HG02938 (cell line): ENCODE measurements at regions not wholly inside any gene's neighbourhood (a gene's known extent, or its start where the extent isn't known, plus 50 kb on each side); places are given as distances from the start of the nearest gene placed in this dataset.
"Not testable (repeated sequence)": the region's sequence is repeated elsewhere in the genome, so short reads cannot be mapped to it uniquely, and the experiment has no call there.

Experiments
- ATAC-seq: cut with Tn5 transposase; IDR thresholded peaks from one replicate; pipeline ENCODE4 v1.9.1; 2021; ENCODE audit warnings: mild to moderate bottlenecking, moderate library complexity; ENCODE audit not compliant: unreplicated experiment

DNA sequence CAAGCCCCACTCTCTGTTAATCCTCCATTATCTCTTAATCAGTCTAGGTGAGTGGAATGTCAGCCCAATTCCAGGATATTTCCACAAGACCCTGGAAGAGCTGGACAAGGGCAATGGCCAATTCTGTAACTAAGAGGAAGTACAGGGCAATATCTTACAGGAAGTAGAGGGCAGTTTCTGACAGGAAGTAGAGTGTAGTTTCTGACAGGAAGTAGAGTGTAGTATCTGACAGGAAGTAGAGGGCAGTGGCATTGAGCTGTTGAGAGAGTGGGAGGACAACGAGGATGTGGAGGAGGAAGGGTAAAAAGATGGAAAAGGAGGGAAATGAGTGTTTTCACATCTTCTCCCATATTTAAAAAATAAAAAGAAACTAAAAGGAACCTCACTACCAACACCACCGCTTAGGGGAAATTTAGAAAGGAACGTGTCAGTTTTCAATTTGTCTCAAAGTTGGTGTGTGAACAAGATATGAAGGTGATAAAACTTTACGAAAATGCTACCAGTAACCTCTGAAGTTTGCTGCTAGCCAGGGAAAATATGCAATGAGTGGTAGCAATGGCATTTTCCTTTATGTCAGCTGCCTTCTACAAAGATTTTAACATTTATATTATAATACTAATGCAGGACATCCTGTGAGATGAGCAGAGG lies 430.9 kb upstream of the HNRNPA3 start:
- no peak for ATAC-seq

DNA sequence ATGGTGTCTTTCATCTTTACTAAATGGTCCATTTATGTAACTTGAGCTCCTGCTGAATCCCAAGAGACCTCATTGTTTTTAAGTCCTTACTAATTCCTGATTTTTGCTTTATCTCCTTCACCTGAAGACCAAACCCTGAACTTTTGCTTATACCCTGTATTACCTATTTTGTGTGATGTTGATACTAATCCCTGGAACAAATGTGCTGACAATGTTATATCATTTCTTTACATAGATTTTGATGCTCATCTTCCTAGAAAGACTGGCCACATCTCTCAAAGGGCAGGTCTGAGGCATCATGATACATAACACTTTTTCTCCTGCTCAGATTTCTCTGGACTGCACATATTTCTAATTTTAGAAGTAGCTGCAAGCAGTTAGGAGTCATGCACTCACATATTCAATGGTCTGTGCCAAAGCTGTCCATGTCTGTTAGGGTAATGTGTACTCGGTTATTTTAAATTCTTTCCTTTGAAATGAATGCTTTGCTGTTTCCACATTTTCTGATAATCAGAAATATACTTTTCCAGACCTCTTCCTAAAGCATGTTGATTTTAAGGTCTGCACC lies 427.9 kb upstream of the HNRNPA3 start:
- no peak for ATAC-seq

DNA sequence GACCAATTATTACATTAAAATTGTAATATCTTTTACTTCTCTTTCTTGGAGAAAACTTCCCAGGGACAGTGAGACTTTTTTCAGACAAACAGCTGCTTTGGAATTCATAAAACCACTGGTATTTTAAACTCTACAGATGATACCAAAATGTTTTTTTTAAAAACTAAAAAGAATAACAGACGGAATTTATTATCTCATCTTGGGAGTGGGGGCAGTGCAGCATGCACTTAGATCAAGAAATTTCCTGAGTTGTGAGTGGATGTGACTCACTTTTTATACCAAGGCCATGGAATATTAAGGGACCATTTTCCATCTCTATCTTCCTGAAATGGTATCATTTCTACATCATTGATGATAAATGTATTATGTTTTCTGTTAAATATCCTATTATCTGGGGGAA lies 422.8 kb upstream of the HNRNPA3 start:
- ATAC-seq = no peak

DNA sequence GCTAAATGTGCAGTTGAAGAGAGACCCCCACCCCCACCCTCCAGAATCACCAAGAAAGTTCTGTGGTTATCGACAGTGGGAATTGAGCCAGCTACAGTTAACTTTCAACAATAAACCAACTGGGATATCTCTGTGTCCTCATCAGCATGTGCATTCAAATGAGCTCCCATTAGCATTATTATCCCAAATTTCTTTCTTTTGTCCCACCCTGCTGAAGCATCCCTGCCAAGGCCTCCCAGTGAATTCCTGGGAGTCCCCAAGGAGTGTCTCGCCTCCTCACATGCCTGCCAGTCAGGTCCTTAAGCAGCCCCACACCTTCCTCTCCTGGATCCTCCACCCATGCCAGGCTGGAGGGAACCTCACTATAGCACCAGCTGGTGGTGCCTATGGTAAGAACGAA lies 422.1 kb upstream of the HNRNPA3 start:
- no peak for ATAC-seq

DNA sequence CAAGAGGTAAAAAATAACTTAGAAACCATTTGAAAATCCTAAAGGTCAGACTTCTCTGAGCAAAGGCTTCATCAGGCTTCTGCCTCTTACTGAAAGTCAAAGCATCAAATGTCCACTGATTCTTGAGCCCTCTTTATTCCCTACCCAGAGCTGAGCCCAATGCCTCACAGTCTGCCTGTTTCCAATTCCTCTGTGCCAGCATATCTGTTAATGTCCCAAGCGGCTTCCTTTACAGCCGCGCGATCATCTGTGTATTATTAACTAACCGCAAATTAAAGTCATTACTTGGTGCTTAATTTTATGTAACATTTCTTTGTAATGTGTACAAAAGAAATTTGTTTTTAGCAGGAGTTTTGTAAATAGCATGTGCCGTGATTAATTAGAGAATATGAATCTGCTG lies 418.8 kb upstream of the HNRNPA3 start:
- no peak for ATAC-seq

DNA sequence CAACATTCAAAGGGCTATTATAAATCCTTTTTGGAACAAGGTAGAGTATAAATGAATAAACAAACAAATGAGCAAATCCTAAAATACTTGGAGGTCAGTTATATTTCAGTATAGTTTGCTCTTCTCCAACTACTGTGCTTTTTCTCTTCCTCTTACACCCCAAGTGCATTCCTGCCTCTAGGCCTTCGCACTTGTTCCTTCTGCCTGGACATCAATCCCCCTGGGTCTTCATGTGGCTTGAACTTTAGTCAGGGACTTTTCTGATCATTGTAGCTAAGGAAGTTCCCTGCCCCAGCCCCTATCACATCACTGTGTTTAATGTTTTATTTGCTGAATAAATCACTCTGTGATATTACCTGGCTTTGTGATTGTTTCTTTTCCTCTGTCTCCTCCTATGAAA lies 418.2 kb upstream of the HNRNPA3 start:
- ATAC-seq = no peak

DNA sequence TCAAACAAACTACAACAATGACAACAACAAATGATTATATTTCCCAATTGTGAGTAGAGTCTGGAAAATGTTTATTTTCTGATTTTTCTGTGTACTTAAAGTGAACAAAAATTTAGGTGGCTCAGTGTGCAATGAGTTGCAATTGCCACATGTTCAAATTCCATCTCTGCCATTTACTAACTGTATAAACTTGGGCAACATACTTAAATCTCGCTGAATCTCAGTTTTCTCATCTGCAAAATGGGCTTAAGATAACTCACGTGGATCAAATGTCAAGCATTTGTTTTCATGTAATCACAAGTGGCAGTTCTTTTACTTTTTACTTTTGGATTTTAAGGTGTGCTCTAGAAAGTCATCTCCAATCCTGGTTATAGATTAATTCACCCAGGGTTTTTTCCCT lies 416.8 kb upstream of the HNRNPA3 start:
- ATAC-seq = no peak

DNA sequence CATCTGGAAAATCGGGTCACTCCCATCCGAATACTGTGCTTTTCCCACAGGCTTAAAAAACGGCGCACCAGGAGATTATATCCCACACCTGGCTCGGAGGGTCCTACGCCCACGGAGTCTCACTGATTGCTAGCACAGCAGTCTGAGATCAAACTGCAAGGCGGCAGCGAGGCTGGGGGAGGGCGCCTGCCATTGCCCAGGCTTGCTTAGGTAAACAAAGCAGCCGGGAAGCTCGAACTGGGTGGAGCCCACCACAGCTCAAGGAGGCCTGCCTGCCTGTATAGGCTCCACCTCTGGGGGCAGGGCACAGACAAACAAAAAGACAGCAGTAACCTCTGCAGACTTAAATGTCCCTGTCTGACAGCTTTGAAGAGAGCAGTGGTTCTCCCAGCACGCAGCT lies 415.9 kb upstream of the HNRNPA3 start:
- ATAC-seq = not testable (repeated sequence)

DNA sequence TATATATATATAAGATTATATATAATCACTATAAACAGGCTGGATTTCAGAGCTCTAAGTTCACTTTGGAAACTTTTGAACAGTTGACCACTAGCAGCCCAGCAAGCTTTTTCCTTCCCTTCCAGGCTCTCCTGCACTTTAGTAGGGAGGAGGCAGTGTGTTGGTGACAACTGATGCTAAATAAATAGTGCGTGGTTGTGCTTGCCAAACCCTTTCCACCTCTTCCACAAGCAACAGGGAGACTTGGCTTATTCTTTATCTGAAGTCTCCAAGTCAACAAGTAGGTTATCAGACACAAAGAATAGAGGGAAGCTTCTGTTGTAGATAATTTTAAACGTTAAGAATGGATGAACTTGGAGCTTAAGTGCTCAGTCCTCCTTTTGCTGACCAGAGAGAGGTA lies 408.2 kb upstream of the HNRNPA3 start:
- ATAC-seq = no peak

DNA sequence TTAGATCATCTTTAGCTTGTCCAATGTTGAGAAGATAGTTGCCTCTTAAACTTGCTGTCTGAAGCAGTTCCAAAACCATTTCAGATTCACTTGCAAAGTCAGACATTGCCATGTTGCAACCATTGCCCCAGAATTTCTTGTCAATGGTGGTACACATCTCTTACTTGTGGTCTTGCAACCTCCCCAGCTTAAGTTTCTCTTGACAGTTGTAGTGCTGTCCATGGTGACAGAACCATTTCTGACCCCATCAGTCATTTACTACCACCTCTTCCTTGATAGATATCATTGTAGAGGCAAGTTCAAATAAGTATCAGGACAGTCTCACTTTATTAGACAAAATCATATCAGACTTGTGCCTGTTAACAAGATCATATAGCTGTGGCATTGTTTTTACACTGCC lies 407.2 kb upstream of the HNRNPA3 start:
- ATAC-seq = no peak

DNA sequence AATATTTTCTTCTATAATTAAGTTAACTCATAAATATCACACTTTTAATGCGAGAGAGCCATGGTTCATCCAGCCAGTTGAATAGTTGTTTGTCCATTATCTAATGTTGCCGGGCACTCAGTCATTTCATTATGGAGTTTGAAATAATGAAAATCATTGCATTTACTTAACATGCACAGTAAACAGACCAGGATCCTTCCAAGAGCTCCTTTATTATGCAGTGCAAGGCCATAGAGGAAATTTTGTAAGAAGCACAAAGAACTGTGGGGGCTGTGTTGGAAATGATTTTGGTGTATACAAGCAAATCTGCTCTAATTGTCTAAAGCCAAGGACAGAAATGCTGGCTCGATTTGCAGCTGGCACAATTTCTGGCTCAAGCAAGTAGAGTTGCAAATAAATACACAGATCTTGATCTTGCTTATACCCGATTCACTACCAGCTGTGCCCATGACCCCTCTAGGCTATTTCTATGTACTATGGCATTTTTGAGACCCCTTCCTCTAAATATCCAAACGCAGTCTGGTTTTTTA lies 400.3 kb upstream of the HNRNPA3 start:
- ATAC-seq = no peak

DNA sequence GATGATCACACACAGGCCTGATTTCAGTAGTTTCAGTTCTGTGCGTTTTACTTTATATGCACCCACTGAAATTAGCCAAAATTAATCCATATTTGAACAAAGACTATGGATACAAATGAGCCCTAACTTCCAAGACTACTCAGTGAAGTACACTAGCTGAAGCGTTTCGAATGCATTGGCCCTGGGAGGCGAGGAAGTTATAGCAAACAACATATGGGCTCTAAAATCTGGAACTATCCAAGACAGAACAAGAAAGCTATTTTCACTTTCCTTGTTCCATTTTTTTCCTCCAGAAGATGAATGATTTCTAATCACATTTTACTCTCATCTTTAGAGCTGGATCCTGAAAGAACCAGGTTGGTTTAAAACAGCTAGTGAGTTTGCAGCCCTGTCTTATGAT lies 399.4 kb upstream of the HNRNPA3 start:
- ATAC-seq = no peak

DNA sequence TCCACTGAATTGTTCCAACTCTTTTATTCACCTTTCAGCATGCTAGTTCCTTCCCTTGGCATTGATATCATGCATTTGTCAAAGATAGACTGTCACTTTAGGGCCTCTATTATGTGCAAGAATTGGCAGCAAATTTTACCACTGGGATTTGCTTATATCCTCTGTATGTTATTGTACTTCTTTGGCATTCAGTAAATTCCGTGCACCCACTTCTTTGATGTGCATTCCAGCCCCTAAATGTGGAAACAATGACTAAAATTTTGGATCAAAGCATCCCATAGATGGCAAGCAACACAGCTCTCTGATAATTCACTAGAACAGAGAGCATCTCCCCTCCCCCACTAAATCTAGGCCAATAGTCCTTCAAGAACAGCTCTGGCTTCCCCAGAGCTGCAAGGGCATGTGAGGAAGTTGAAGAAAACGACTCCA lies 399.0 kb upstream of the HNRNPA3 start:
- ATAC-seq = no peak

DNA sequence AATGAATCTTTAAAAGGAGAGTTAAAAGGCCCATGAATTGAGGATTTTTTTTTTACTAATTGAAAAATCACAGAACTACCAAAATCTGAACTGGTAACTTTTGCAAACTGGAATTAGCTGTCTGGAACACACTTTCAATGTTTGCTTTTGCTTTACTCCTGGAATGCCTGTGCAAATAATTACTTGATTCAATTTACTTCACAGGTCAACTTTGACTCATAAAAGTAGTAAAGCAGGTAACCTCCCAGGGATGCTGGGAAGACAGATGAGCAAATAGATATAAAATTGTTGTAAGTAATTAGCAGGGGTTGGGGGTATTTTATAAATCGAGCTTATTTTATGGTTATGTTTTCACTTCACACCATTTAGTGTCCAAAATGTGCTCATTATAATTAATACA lies 398.3 kb upstream of the HNRNPA3 start:
- ATAC-seq = no peak

DNA sequence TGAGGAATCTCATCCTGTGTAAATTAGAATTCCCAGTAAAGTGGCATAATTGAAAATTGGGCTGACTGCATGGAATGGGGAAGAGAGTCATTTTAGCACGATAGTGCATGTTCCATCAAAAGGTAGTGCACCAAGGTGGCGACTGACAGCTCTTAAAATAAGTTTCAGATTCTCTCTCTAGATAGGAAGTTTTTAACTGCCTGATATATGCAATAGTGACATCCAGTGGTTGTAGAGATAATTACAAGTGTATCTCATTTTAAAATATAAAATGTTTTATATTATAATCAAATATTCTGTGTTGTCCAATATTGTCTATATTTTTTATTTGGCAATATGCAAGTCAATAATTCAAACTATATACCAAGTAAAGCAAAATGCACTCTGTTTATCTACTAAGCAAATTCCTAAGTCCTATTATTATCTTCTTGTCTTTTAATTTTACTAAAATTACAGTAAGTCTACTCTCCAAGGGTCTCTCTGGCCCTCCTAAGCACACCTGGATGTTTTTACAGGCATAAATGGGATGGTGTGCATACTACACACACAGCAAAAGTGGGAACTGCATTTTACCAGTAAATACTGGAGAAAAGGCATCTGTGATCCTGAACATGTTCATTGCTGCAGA lies 397.7 kb upstream of the HNRNPA3 start:
- ATAC-seq = no peak

DNA sequence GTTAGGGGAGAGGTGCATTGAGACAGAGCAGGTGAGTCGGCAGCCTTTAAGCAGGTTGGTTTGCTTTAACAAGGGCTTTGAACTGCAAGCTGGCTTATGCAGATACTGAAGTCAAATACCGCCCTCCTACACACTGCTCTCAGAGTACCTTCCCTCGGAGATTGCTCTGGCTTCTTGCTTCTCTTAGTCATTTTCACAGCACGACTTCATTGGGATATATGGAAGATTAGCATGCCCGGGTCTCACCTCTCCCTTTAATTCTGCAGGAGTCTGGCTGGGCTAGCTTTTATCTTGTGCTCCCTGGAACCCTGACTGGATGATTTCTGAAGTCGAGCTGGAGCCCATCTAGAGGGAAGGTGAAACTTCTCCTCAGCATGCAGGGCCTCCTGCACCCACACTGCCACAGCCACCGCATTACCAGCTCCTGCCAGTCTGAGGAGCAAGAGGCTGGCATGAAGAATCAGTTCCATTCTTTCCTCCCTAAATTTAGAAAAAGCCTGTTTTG lies 395.5 kb upstream of the HNRNPA3 start:
- ATAC-seq = no peak

DNA sequence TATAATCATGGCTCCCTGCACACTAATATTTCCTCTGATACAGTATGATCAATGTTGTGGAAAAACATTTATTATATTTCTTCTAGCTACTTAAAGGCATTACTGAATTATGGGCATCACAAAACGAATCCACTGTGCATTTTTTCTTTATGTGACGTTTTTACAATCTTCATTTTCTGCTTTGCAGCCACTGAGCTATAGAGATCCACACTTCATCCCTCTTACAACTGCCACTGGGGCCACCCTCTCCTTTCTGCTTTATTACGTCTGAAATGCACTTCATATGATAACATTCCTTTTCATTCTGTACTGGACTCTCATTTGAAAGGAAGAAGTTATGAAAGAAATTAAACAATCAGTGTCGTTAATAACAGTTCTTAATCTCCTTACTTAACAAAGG lies 394.5 kb upstream of the HNRNPA3 start:
- no peak for ATAC-seq

DNA sequence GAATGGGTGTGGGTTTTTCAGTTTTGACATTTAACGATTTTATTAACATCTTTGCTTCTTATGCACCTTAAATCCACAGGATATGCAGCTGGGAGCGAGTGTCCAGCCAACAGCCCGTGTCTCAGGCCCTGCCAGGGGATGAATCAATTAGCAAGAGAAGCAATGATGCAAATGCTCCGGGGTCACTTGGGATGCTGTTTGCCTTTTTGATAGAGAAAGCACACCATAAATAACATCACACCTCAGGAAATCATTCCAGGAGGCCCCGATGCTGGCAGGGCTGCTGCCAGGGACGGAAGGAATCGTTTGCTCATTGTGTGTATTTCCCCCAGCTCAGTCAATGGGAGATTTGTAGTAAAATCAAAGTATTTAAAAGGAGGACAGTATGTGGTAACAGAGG lies 394.0 kb upstream of the HNRNPA3 start:
- no peak for ATAC-seq

DNA sequence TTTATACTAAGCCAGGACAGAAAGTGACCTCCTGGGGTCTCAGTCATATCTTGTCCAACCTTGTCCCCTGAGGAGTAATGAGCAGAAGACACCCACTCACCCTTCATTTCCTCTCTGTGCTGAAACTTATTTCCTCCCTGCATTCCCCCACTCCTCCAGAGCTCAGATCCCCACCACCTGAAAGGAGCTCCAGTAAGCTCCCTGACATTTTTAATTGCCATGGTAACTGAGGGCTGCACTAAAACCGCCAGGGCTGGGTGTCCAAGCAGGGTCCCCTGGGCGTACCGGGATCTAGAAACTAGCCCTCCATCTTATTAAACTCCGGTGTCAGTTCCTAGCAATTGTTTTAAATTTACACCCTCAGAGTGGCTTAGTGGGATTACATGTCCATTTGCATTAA lies 393.3 kb upstream of the HNRNPA3 start:
- no peak for ATAC-seq

DNA sequence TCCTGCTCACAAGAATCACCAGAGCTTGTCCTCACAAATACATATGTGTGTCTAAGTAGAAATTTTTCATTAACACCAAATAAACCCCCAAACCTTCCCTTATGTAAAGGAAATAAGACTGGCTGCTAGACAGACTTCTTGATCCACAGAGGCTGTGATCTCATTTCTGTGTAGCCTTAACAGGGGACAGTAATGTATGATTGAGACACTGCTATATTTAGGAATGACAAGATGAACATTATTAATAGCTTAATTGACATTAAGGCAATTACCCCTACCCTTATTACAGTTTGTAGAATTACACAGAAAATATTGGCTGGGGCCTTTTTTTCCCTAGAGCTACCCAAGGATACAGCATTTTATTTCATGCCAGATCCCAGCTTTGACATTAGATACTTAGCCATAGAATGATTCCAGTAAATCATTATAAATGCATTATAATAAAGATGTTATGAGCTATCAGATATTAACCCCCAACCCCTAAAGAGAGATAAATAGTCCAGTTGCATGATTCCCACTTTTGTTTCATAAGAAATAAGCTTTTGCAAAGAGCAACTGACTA lies 392.1 kb upstream of the HNRNPA3 start:
- no peak for ATAC-seq

DNA sequence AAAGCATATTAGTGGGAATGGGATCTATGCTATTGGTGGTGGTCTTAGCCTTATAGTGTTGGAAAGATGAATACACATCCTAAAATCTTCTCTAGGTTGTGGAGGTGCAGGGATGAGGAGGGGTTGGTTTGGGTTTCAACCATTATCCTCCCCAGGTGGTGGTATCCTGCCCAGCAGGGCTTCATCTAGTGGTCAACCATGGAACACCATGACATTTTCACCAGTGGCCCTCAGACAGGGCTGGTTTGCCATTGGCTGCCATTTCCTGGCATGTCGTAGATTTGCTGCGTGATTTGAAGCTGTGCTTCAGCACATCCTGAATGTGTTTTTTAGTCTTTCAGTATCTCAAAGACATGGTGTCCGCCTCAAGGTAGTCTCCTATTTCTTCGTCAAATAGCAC lies 391.2 kb upstream of the HNRNPA3 start:
- no peak for ATAC-seq

DNA sequence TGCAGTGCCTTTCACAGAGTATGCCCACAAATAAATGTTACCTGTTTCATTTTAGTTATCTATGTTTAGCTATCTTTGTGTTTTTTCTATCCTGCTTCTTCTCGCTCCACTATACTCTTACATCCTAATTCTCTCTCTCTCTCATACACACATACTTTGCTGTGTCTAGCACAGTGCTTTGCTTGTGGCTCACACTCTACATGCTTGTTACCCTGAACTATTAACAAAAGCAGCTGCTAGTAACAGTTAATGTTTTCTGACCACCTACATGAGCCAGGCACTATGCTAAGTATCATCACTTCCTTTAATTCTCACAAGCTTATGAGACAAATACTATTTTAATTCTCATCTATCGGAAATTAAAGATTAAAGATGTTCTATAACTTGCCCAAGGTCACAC lies 390.5 kb upstream of the HNRNPA3 start:
- no peak for ATAC-seq
